Uterus (tissue), 3 donors: ENCODE measurements at regions not wholly inside any gene's neighbourhood (a gene's known extent, or its start where the extent isn't known, plus 50 kb on each side); places are given as distances from the start of the nearest gene placed in this dataset.

Source experiments
- DNase-seq, 2 donors: peaks; one replicate each; pipeline ENCODE4 v3.0.0-alpha.2; 2019 to 2020
- H3K27ac ChIP-seq, 2 donors: fragments of 200-600 bp; sonication (generic); 1 replicate in 1 of 2; 2 replicates in 1 of 2; pipeline ENCODE4 v1.5.1; 2016 to 2018
- H3K27me3 ChIP-seq, 2 donors: fragments of 200-600 bp; sonication (generic); one replicate each; pipeline ENCODE4 v1.5.1; 2018 to 2019; ENCODE audit warnings: control low read depth in 1 of 2
- H3K36me3 ChIP-seq, 2 donors: fragments of 200-600 bp; sonication (generic); one replicate each; pipeline ENCODE4 v1.5.1; 2019; ENCODE audit warnings: control low read depth in 1 of 2
- H3K4me1 ChIP-seq, 2 donors: fragments of 200-600 bp; sonication (generic); one replicate each; pipeline ENCODE4 v1.5.1; 2018 to 2019; ENCODE audit warnings: control low read depth in 1 of 2
- H3K4me3 ChIP-seq, 2 donors: fragments of 200-600 bp; sonication (generic); 1 replicate in 1 of 2; 2 replicates in 1 of 2; pipeline ENCODE4 v1.5.1; 2018 to 2019; ENCODE audit warnings: mild to moderate bottlenecking in 1 of 2
- H3K9me3 ChIP-seq, 2 donors: fragments of 200-600 bp; sonication (generic); one replicate each; pipeline ENCODE4 v1.5.1; 2019; ENCODE audit warnings: control low read depth in 1 of 2
- POLR2A ChIP-seq, 2 donors: fragments of 450-650 bp; IDR thresholded peaks; one replicate each; pipeline ENCODE4 v1.6.1; 2016; ENCODE audit warnings: antibody characterized with exemption in 2 of 2, mild to moderate bottlenecking in 1 of 2, moderate library complexity in 1 of 2
- intact Hi-C: fragments of 100-400 bp; cut with DNase I; formaldehyde crosslinking; loops from one replicate; pipeline ENCODE4 v1.15.1; 2023; ENCODE audit warnings: low total_unique reads
- TF ChIP-seq, protein P1 (sequence below), 4 experiments: fragments of 200-600 bp in 2 of 4; fragments of 450-650 bp in 2 of 4; sonication (generic) in 2 of 4; IDR thresholded peaks; one replicate each; pipeline ENCODE4 v1.5.1; 2016 to 2019; ENCODE audit warnings: antibody characterized with exemption in 4 of 4, mild to moderate bottlenecking in 2 of 4, moderate library complexity in 1 of 4
- donor health status: DM: yes; HTN: yes; CAD: no.

DNA sequence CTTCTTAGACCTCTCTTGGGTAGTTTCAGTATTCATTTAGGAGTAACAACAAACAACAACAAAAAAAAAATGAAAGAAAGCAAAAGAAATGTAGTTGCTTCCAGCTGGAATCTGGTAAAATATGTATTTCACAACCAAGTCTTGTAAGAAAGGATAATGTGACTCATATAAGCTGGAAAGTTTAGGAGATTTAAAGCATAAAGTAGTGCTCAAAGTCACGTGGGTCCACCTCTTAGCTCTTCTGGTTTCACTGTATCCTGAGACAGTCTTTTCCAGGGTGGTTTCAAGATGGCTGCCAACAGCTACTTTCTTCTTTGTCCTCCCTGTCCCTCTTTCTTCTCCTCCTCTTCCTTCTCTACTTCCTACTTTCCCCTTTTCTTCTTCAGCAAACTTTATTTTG is 69.5 kb upstream of the CDK13 start:
- TF ChIP-seq, protein P1, sequence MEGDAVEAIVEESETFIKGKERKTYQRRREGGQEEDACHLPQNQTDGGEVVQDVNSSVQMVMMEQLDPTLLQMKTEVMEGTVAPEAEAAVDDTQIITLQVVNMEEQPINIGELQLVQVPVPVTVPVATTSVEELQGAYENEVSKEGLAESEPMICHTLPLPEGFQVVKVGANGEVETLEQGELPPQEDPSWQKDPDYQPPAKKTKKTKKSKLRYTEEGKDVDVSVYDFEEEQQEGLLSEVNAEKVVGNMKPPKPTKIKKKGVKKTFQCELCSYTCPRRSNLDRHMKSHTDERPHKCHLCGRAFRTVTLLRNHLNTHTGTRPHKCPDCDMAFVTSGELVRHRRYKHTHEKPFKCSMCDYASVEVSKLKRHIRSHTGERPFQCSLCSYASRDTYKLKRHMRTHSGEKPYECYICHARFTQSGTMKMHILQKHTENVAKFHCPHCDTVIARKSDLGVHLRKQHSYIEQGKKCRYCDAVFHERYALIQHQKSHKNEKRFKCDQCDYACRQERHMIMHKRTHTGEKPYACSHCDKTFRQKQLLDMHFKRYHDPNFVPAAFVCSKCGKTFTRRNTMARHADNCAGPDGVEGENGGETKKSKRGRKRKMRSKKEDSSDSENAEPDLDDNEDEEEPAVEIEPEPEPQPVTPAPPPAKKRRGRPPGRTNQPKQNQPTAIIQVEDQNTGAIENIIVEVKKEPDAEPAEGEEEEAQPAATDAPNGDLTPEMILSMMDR (IDR thresholded peaks at IDR 0.05): no peak
- TF ChIP-seq POLR2A (IDR thresholded peaks at IDR 0.05): no peak
- intact Hi-C loops: no loop called here
- H3K9me3 ChIP-seq: no peaks in the 10 kb centered on the region

DNA sequence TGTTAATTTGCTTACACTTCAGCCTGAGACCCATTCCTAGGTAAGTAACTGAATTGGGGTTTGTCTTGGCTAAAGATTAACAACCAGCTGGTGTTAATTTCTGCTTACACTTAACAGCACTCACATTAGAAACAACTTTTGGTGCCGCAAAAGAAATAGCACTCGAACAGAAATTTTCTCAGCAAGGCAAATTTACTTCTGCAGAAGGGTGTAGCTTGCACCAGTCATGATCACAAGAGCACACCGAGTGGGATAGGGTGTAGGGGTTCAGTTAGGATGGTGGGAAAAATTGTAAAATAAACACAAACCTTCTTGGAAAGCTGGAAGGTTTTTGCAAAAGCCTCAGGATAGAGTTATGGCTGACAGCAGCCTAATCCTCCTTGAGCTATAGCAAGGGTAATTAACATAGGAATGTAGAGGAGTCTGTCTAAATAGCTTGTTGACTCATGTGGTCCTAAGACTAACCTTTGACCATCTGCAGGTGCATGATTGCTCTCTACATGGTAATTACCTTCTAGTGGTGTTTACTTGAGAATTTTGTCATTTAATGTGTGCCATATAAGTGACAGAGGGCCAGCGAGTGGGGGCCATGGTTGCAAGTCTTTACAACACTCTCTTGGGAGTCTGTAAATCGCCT is 67.8 kb upstream of the CDK13 start:
- intact Hi-C loops: no loop called here
- H3K27me3 ChIP-seq: no peaks in the 10 kb centered on the region
- H3K27ac ChIP-seq: no peak overlapping the region
- H3K36me3 ChIP-seq: no peaks in the 10 kb centered on the region
- H3K4me3 ChIP-seq: no peak overlapping the region
- no peak for TF ChIP-seq POLR2A (IDR thresholded peaks at IDR 0.05)
- TF ChIP-seq, protein P1 (IDR thresholded peaks at IDR 0.05): no peak
- no peaks in the 10 kb centered on the region for H3K4me1 ChIP-seq
- DNase-seq: no peak
- no peaks in the 10 kb centered on the region for H3K9me3 ChIP-seq

More for the DNA sequence above, 69.5 kb upstream of the CDK13 start:
- Histone ChIP-seq H3K27ac (no peak overlapping the region), H3K4me3 (no peak overlapping the region), H3K4me1 (no peaks in the 10 kb centered on the region), H3K27me3 (no peaks in the 10 kb centered on the region), H3K36me3 (no peaks in the 10 kb centered on the region)
- no peak for DNase-seq

DNA sequence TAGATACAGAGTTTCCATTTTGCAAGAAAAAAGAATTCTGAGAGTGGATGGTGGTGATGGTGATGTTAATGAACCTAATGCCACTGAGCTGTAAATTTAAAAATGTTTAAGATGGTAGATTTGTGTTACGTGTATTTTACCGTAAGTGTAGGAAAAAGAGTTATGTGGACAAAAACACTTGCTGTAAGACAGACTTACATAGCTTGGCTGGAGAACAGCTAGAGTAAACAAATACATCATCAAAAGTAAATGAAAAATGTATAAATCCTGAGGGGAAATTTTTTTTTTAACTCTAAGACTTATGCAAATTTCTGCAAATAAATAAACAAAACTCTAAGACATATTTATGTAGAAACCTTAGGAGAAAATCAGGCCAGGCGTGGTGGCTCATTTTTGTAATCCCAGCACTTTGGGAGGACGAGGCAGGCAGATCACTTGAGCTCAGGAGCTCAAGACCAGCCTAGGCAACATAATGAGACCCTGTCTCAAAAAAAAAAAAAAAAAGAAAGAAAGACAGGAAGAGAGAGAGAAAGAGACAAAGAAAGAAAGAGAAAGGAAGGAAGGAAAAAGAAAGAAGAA is 66.2 kb upstream of the CDK13 start:
- Histone ChIP-seq H3K27me3 (no peaks in the 10 kb centered on the region), H3K27ac (no peak overlapping the region), H3K36me3 (no peaks in the 10 kb centered on the region), H3K9me3 (no peaks in the 10 kb centered on the region), H3K4me1 (no peaks in the 10 kb centered on the region), H3K4me3 (no peak overlapping the region)
- intact Hi-C loops: no loop called here
- no peak for DNase-seq
- TF ChIP-seq, protein P1 (IDR thresholded peaks at IDR 0.05): no peak
- no peak for TF ChIP-seq POLR2A (IDR thresholded peaks at IDR 0.05)

DNA sequence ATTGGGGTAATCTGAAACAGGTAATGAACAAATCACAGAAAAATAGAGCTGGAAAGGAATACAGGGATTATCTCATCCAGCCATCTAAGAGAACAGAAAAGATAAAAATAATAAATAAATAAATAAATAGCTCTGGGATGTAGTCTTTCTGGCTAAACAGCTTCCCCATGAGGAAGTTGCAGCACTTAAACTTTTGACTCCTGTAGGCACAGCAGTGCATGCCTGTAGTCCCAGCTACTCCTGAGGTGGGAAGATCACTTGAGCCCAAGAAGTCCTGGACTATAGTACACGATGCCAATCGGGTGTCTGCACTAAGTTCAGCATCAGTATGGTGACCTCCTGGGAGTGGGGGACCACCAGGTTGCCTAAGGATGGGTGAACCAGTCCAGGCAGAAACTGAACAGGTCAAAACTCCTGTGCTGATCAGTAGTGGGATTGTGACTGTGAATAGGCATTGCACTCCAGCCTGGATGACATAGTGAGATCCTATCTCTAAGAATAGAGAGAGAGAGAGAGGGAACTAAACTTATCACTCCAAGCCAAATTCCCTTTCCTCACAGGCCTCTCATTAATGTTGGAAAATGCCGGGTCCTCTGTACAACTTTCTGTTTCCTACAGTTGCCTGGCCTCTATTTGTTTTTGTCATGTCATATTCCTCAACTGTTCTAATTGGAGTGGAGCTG is 61.7 kb upstream of the CDK13 start:
- no peak overlapping the region for H3K27ac ChIP-seq
- no peak for TF ChIP-seq POLR2A (IDR thresholded peaks at IDR 0.05)
- TF ChIP-seq, protein P1 (IDR thresholded peaks at IDR 0.05): no peak
- intact Hi-C loops: no loop called here
- DNase-seq: no peak
- H3K9me3 ChIP-seq: no peaks in the 10 kb centered on the region
- no peaks in the 10 kb centered on the region for H3K4me1 ChIP-seq
- H3K27me3 ChIP-seq: no peaks in the 10 kb centered on the region
- no peaks in the 10 kb centered on the region for H3K36me3 ChIP-seq
- H3K4me3 ChIP-seq: no peak overlapping the region

DNA sequence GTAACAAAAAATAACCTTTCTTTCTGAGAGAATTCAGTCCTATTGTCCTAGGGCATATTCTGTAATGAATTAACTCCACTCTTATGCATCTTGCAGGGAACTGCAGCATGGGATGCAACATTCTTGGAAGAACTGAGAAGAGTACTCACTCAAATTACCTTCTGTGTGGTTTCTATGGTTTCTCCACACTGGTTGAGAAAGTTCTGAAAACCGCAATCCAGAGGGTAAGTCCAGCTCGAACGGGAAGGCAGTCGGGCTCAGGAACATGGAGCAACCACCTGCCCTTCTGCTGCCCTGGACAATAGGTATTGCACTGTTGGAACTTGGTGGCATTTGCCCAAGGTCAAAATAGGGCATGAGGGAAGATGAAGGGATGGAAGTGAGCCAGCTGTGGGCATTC is 59.6 kb upstream of the CDK13 start:
- TF ChIP-seq, protein P1 (IDR thresholded peaks at IDR 0.05): no peak
- no peak for TF ChIP-seq POLR2A (IDR thresholded peaks at IDR 0.05)
- Histone ChIP-seq H3K36me3 (no peaks in the 10 kb centered on the region), H3K4me3 (no peak overlapping the region), H3K9me3 (no peaks in the 10 kb centered on the region), H3K4me1 (no peaks in the 10 kb centered on the region), H3K27me3 (no peaks in the 10 kb centered on the region), H3K27ac (no peak overlapping the region)
- no peak for DNase-seq
- intact Hi-C loops: loop anchor here (10.0 kb wide), 1 partner anchor 164 kb away; no protein-coding TSS in a partner anchor
